ENCODE measurements at regions not wholly inside any gene's neighbourhood (a gene's known extent, or its start where the extent isn't known, plus 50 kb on each side); places are given as distances from the start of the nearest gene placed in this dataset.

DNA sequence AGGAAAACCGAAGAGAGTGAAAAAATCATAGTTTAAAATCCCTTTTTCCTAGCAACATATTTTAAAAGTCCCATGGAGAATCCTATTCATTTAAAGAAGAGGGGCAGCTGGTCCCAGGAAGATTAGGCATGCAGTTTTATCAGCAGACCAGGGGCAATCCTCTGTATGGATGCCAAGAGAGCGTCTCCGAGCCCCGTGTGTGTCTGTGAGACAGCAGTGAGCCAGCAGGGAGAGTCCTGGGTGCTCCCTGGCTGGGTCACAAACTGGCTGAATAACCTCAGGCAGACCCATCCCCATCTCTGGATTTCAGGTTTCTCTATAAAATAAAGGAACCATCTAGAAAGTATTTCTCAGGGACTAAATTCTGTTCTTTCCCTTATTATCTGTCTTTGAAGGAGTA is 128.2 kb upstream of the RIOK3 start:
- TF ChIP-seq EZH2phosphoT487 (IDR thresholded peaks at IDR 0.05; ENCODE audit: insufficient read depth, low read depth) (no peak), EZH2 (IDR thresholded peaks at IDR 0.05; ENCODE audit: insufficient read depth, poor library complexity, severe bottlenecking) (no peak)
